A673 (cell line): ENCODE measurements at regions not wholly inside any gene's neighbourhood (a gene's known extent, or its start where the extent isn't known, plus 50 kb on each side); places are given as distances from the start of the nearest gene placed in this dataset.

Experiments
- BruUV-seq: library from RNA; stranded (reverse); fragments of 400-500 nt; replicated peaks from 2 replicates; lab custom pipeline; 2021; lab: Mats Ljungman, UMichigan
- CTCF ChIA-PET: fragments of 300-600 bp; sonication (Branson Sonifier 250); formaldehyde crosslinking; loops from one replicate; lab custom pipeline; 2022; ENCODE audit warnings: antibody characterized with exemption; lab: Charles Lee
- POLR2A ChIA-PET: fragments of 300-600 bp; sonication (Branson Sonifier 250); formaldehyde crosslinking; loops from one replicate; lab custom pipeline; 2022; ENCODE audit warnings: antibody characterized with exemption; ENCODE audit not compliant: low non-redundant PET; lab: Charles Lee
- DNase-seq: peaks from one replicate; pipeline ENCODE4 v3.0.0-alpha.2; 2015; ENCODE audit warnings: low spot score
- H3K27ac ChIP-seq: fragments of 200-600 bp; sonication (generic); 2 replicates; pipeline ENCODE4 v1.5.1; 2016; ENCODE audit warnings: mixed run types, low read depth, mild to moderate bottlenecking, mixed read lengths, antibody characterized with exemption, low read length; ENCODE audit not compliant: poor library complexity, severe bottlenecking
- H3K27me3 ChIP-seq: fragments of 200-600 bp; sonication (generic); replicated peaks from 2 replicates; pipeline ENCODE4 v1.6.1; 2017; ENCODE audit warnings: mixed run types, low read depth, mild to moderate bottlenecking, mixed read lengths, antibody characterized with exemption, low read length; ENCODE audit not compliant: insufficient read depth, poor library complexity
- H3K36me3 ChIP-seq: fragments of 200-600 bp; sonication (generic); 2 replicates; pipeline ENCODE4 v1.6.1; 2016; ENCODE audit warnings: mixed run types, mild to moderate bottlenecking, mixed read lengths, antibody characterized with exemption, low read length; ENCODE audit not compliant: insufficient read depth, poor library complexity, severe bottlenecking
- H3K4me1 ChIP-seq: fragments of 200-600 bp; sonication (generic); 2 replicates; pipeline ENCODE4 v1.6.1; 2017; ENCODE audit warnings: mixed run types, mild to moderate bottlenecking, mixed read lengths, antibody characterized with exemption, low read length; ENCODE audit not compliant: insufficient read depth, poor library complexity, severe bottlenecking
- H3K4me3 ChIP-seq: fragments of 200-600 bp; sonication (generic); 2 replicates; pipeline ENCODE4 v1.5.1; 2016; ENCODE audit warnings: low read depth, mixed run types, mild to moderate bottlenecking, mixed read lengths, low read length; ENCODE audit not compliant: poor library complexity, severe bottlenecking
- H3K9me3 ChIP-seq: fragments of 200-600 bp; sonication (generic); 2 replicates; pipeline ENCODE4 v1.6.1; 2016; ENCODE audit warnings: mixed run types, low read depth, mild to moderate bottlenecking, mixed read lengths, antibody characterized with exemption, low read length; ENCODE audit not compliant: poor library complexity, severe bottlenecking
- CTCF ChIP-seq: fragments of 300-800, 200-600 bp; sonication (generic); conservative IDR thresholded peaks from 2 replicates; pipeline ENCODE4 v1.5.1; 2017; ENCODE audit warnings: low read depth, mild to moderate bottlenecking, antibody characterized with exemption, low read length, moderate library complexity, mixed read lengths
- EZH2 ChIP-seq: fragments of 200-600 bp; sonication (generic); IDR thresholded peaks from 2 replicates; pipeline ENCODE4 v1.6.1; 2017; ENCODE audit warnings: borderline replicate concordance, low read depth, mild to moderate bottlenecking, mixed read lengths, antibody characterized with exemption, low read length; ENCODE audit not compliant: poor library complexity, severe bottlenecking
- intact Hi-C: fragments of 100-400 bp; cut with micrococcal nuclease; formaldehyde crosslinking; loops from one replicate; pipeline ENCODE4 v1.10.0; 2022; ENCODE audit not compliant: unreplicated experiment

- no peaks in the 10 kb centered on the region for H3K36me3 ChIP-seq
- TF ChIP-seq EZH2 (no peak), CTCF (no peak)
- H3K27me3 ChIP-seq, result no peaks in the 10 kb centered on the region
- no peaks in the 10 kb centered on the region for H3K9me3 ChIP-seq
- H3K4me1 ChIP-seq, result peaks cover 7% of the 10 kb centered on the region
- ChIA-PET CTCF (interaction anchor here (0.7 to 1.0 kb wide), 2 partner anchors 12 to 411 kb away, joined by 3 to 4 read pairs; no protein-coding TSS in a partner anchor), POLR2A (no interaction called here)
- no TSS peak for BruUV-seq
- H3K27ac ChIP-seq, result no peak overlapping the region
- no peak for DNase-seq
- H3K4me3 ChIP-seq, result no peak overlapping the region
- intact Hi-C loops, result loop anchor here (1.0 to 5.0 kb wide), 2 partner anchors 411 to 515 kb away; no protein-coding TSS in a partner anchor
Measured at GRCh38 chr5:34486849-34487158, 169.3 kb upstream of the RAI14 start.

GRCh38 chr5:34487159-34487879 lies 168.8 kb upstream of the RAI14 start:
- ChIA-PET POLR2A (no interaction called here), CTCF (interaction anchor here (0.7 kb wide), 1 partner anchor 410 kb away, joined by 3 read pairs; no protein-coding TSS in a partner anchor)
- DNase-seq, result no peak
- intact Hi-C loops, result loop anchor here (5.0 kb wide), 1 partner anchor 515 kb away; no protein-coding TSS in a partner anchor
- H3K4me1 ChIP-seq, result peaks cover 7% of the 10 kb centered on the region
- no peak overlapping the region for H3K4me3 ChIP-seq
- TF ChIP-seq EZH2 (no peak), CTCF (no peak)
- no peaks in the 10 kb centered on the region for H3K9me3 ChIP-seq
- H3K27me3 ChIP-seq, result no peaks in the 10 kb centered on the region
- no peaks in the 10 kb centered on the region for H3K36me3 ChIP-seq
- no TSS peak for BruUV-seq
- no peak overlapping the region for H3K27ac ChIP-seq

GRCh38 chr5:34487956-34488355 lies 168.2 kb upstream of the RAI14 start:
- intact Hi-C loops, result loop anchor here (5.0 kb wide), 1 partner anchor 514 kb away; no protein-coding TSS in a partner anchor
- Histone ChIP-seq H3K27ac (no peak overlapping the region), H3K4me3 (no peak overlapping the region), H3K4me1 (peaks cover 7% of the 10 kb centered on the region), H3K27me3 (no peaks in the 10 kb centered on the region), H3K36me3 (no peaks in the 10 kb centered on the region), H3K9me3 (no peaks in the 10 kb centered on the region)
- no peak for DNase-seq
- TF ChIP-seq CTCF, result no peak
- TF ChIP-seq EZH2, result no peak
- POLR2A ChIA-PET, result no interaction called here
- no TSS peak for BruUV-seq
- CTCF ChIA-PET, result no interaction called here
